CD14-positive monocyte (primary cell): ENCODE measurements at regions not wholly inside any gene's neighbourhood (a gene's known extent, or its start where the extent isn't known, plus 50 kb on each side); places are given as distances from the start of the nearest gene placed in this dataset.

Source experiments
- DNase-seq, 3 donors: peaks; one replicate each; pipeline ENCODE4 v3.0.0-alpha.2; 2011 to 2022
- H2AFZ ChIP-seq: 2 replicates; pipeline ENCODE4 v1.6.0; 2012; ENCODE audit warnings: mild to moderate bottlenecking, low read depth, low read length, inconsistent platforms; ENCODE audit not compliant: insufficient read depth, poor library complexity, severe bottlenecking
- H3K27ac ChIP-seq, 2 donors: 1 replicate in 1 of 2; 2 replicates in 1 of 2; pipeline ENCODE4 v1.5.1; 2012 to 2013; ENCODE audit warnings: low read length in 2 of 2, control low read depth in 1 of 2, inconsistent platforms in 1 of 2, low read depth in 1 of 2, mild to moderate bottlenecking in 1 of 2
- H3K27me3 ChIP-seq, 2 donors: one replicate each; pipeline versions ENCODE4 v1.6.0 to v1.6.1; 2011 to 2013; ENCODE audit warnings: low read length in 2 of 2; ENCODE audit not compliant: control insufficient read depth in 2 of 2, insufficient read depth in 2 of 2
- H3K36me3 ChIP-seq, 2 donors: replicated peaks in 1 of 2; 1 replicate in 1 of 2; 2 replicates in 1 of 2; pipeline versions ENCODE4 v1.5.1 to v1.6.1; 2012 to 2013; ENCODE audit warnings: low read length in 2 of 2, control low read depth in 1 of 2, inconsistent platforms in 1 of 2, mild to moderate bottlenecking in 1 of 2; ENCODE audit not compliant: insufficient read depth in 2 of 2, control insufficient read depth in 1 of 2
- H3K4me1 ChIP-seq, 2 donors: 1 replicate in 1 of 2; 2 replicates in 1 of 2; pipeline versions ENCODE4 v1.5.1 to v1.6.1; 2012 to 2013; ENCODE audit warnings: low read length in 2 of 2, control low read depth in 1 of 2, inconsistent platforms in 1 of 2, mild to moderate bottlenecking in 1 of 2, moderate library complexity in 1 of 2; ENCODE audit not compliant: insufficient read depth in 2 of 2, control insufficient read depth in 1 of 2
- H3K4me2 ChIP-seq: replicated peaks from 2 replicates; pipeline ENCODE3; 2012; ENCODE audit warnings: low read length, moderate library complexity, mild to moderate bottlenecking; ENCODE audit not compliant: poor library complexity, severe bottlenecking; ENCODE audit errors: extremely low read depth
- H3K4me3 ChIP-seq, 3 experiments: fragments of 200-600 bp in 1 of 3; sonication (generic) in 1 of 3; replicated peaks in 1 of 3; 1 replicate in 2 of 3; 2 replicates in 1 of 3; pipeline ENCODE4 v1.5.1; 2011 to 2013; ENCODE audit warnings: low read length in 3 of 3, mild to moderate bottlenecking in 3 of 3, control low read depth in 2 of 3, low read depth in 2 of 3, inconsistent platforms in 1 of 3, moderate library complexity in 1 of 3
- H3K79me2 ChIP-seq: 2 replicates; pipeline ENCODE4 v1.6.0; 2012; ENCODE audit warnings: mild to moderate bottlenecking, control low read depth, inconsistent platforms, low read length, moderate library complexity; ENCODE audit not compliant: insufficient read depth
- H3K9ac ChIP-seq: 2 replicates; pipeline ENCODE4 v1.6.0; 2017; ENCODE audit warnings: low read length, mild to moderate bottlenecking; ENCODE audit not compliant: insufficient read depth, poor library complexity, severe bottlenecking
- H3K9me3 ChIP-seq, 2 donors: replicated peaks in 1 of 2; 1 replicate in 1 of 2; 2 replicates in 1 of 2; pipeline versions ENCODE4 v1.5.1 to v1.6.1; 2012 to 2013; ENCODE audit warnings: low read length in 2 of 2, control low read depth in 1 of 2; ENCODE audit not compliant: control insufficient read depth in 1 of 2, insufficient read depth in 1 of 2
- H4K20me1 ChIP-seq: 2 replicates; pipeline ENCODE4 v1.6.0; 2012; ENCODE audit warnings: mild to moderate bottlenecking, low read length, control low read depth, moderate library complexity; ENCODE audit not compliant: insufficient read depth
- H3K27ac Mint-ChIP-seq, 7 donors: one replicate each; pipeline ENCODE4 v1.8.0; 2020; ENCODE audit warnings: mild to moderate bottlenecking in 7 of 7, mixed read lengths in 7 of 7, moderate library complexity in 6 of 7, inconsistent platforms in 2 of 7
- H3K27me3 Mint-ChIP-seq, 3 donors: one replicate each; pipeline ENCODE4 v1.8.0; 2021 to 2022; ENCODE audit warnings: low read depth in 3 of 3, mild to moderate bottlenecking in 3 of 3, mixed read lengths in 3 of 3, moderate library complexity in 3 of 3, inconsistent platforms in 1 of 3
- H3K36me3 Mint-ChIP-seq, 2 donors: one replicate each; pipeline ENCODE4 v1.8.0; 2020; ENCODE audit warnings: mixed read lengths in 2 of 2, inconsistent platforms in 1 of 2, mild to moderate bottlenecking in 1 of 2
- H3K4me1 Mint-ChIP-seq: one replicate; pipeline ENCODE4 v1.8.0; 2020; ENCODE audit warnings: mild to moderate bottlenecking, mixed read lengths
- H3K4me3 Mint-ChIP-seq, 2 donors: one replicate each; pipeline ENCODE4 v1.8.0; 2020; ENCODE audit warnings: mild to moderate bottlenecking in 2 of 2, mixed read lengths in 2 of 2, moderate library complexity in 1 of 2
- H3K9me3 Mint-ChIP-seq, 7 donors: one replicate each; pipeline ENCODE4 v1.8.0; 2020 to 2022; ENCODE audit warnings: mixed read lengths in 7 of 7, mild to moderate bottlenecking in 6 of 7, moderate library complexity in 6 of 7, inconsistent platforms in 2 of 7
- CTCF ChIP-seq: fragments of 200-600 bp; IDR thresholded peaks from one replicate; pipeline ENCODE4 v1.8.0; 2022; ENCODE audit warnings: antibody characterized with exemption, mild to moderate bottlenecking
- WGBS: methylation state at CpG from one replicate; pipeline ENCODE4 v1.1.5; 2013; ENCODE audit warnings: missing lambda C conversion rate; ENCODE audit not compliant: insufficient coverage; 5-methylcytosine and 5-hydroxymethylcytosine counted together
- intact Hi-C, 2 donors: fragments of 100-400 bp; cut with micrococcal nuclease; formaldehyde crosslinking; loops; one replicate each; pipeline versions ENCODE4 v1.15.0 to v1.15.1; 2023

- intact Hi-C loops, result no loop called here
- Histone ChIP-seq H3K27me3 (no peaks in the 10 kb centered on the region), H3K79me2 (no peaks in the 10 kb centered on the region), H4K20me1 (no peaks in the 10 kb centered on the region), H3K9ac (no peak overlapping the region), H3K27ac (no peak overlapping the region), H2AFZ (no peak overlapping the region), H3K4me1 (no peaks in the 10 kb centered on the region), H3K4me3 (no peak overlapping the region), H3K4me2 (no peak overlapping the region), H3K9me3 (no peaks in the 10 kb centered on the region), H3K36me3 (no peaks in the 10 kb centered on the region)
- no peak for DNase-seq
- 83% methylated on average over 1 of the region's 3 CpGs for WGBS
- no peaks in the 10 kb centered on the region for H3K4me1 Mint-ChIP-seq
- H3K36me3 Mint-ChIP-seq, result no peaks in the 10 kb centered on the region
- peaks cover 0 to 4% (median 2%) of the 10 kb centered on the region in 7 donors for H3K9me3 Mint-ChIP-seq
- no peak overlapping the region for H3K4me3 Mint-ChIP-seq
- no peak for TF ChIP-seq CTCF
- no peak overlapping the region for H3K27ac Mint-ChIP-seq
- H3K27me3 Mint-ChIP-seq, result peaks cover 0 to 1% (median 0%) of the 10 kb centered on the region in 3 donors
These were observed 236.6 kb upstream of the CCDC196 start for GRCh38 chr14:66249544-66249943.

DNA sequence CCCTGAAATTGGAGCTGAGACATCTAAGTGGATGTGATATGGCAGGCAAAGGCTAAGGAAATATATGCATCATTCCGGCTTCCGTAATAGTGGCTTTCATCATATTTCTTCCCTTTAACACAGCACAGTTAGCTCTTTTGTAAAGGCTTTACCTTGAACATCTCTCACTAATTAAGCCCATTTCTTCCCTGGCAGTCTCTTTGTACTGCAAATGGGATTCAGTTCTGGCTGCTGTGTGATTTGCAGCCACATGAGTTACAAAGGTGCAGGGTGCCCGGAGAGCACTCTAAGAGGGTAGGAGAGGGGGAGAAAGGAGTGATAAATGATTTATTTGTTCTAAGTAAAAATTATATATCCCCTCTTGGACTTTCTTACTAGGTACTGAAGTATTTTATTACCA, 232.1 kb upstream of the CCDC196 start:
- WGBS, result no CpG with 5 or more reads among the region's 3 CpGs
- Histone ChIP-seq H3K27ac (no peak overlapping the region), H3K9me3 (peaks cover 0 to 3% of the 10 kb centered on the region in 2 donors), H3K4me3 (no peak overlapping the region), H4K20me1 (no peaks in the 10 kb centered on the region), H3K36me3 (no peaks in the 10 kb centered on the region), H3K79me2 (no peaks in the 10 kb centered on the region), H3K4me2 (no peak overlapping the region), H2AFZ (no peak overlapping the region), H3K4me1 (no peaks in the 10 kb centered on the region), H3K27me3 (no peaks in the 10 kb centered on the region), H3K9ac (no peak overlapping the region)
- H3K27me3 Mint-ChIP-seq, result peaks cover 0 to 2% (median 0%) of the 10 kb centered on the region in 3 donors
- no peak for TF ChIP-seq CTCF
- peaks cover 2 to 12% (median 4%) of the 10 kb centered on the region in 7 donors for H3K9me3 Mint-ChIP-seq
- H3K27ac Mint-ChIP-seq, result no peak overlapping the region
- intact Hi-C loops, result no loop called here
- no peaks in the 10 kb centered on the region for H3K4me1 Mint-ChIP-seq
- no peak for DNase-seq
- no peak overlapping the region for H3K4me3 Mint-ChIP-seq
- H3K36me3 Mint-ChIP-seq, result no peaks in the 10 kb centered on the region
